ENCODE measurements at regions not wholly inside any gene's neighbourhood (a gene's known extent, or its start where the extent isn't known, plus 50 kb on each side); places are given as distances from the start of the nearest gene placed in this dataset.

GRCh38 chr5:167771571-167771970 is 519.9 kb upstream of the WWC1 start:
- H3K4me3 ChIP-seq, result no peak overlapping the region
- no peak overlapping the region for H3K27ac ChIP-seq
- TF ChIP-seq POLR2A (IDR thresholded peaks at IDR 0.05), result no peak
- no peak for TF ChIP-seq CTCF (IDR thresholded peaks at IDR 0.05)
- H3K9me3 ChIP-seq (replicated peaks in 1 of 3), result no peaks in the 10 kb centered on the region
- no peak for DNase-seq
- H3K27me3 ChIP-seq, result no peaks in the 10 kb centered on the region
- H3K36me3 ChIP-seq (replicated peaks in 1 of 2), result no peaks in the 10 kb centered on the region
- H3K4me1 ChIP-seq (replicated peaks in 1 of 2), result no peaks in the 10 kb centered on the region
- WGBS, 4 donors, result 83 to 89% (median 84%) methylated on average over 6 of the region's 6 CpGs
- intact Hi-C loops (cut with DNase I), result no loop called here

DNA sequence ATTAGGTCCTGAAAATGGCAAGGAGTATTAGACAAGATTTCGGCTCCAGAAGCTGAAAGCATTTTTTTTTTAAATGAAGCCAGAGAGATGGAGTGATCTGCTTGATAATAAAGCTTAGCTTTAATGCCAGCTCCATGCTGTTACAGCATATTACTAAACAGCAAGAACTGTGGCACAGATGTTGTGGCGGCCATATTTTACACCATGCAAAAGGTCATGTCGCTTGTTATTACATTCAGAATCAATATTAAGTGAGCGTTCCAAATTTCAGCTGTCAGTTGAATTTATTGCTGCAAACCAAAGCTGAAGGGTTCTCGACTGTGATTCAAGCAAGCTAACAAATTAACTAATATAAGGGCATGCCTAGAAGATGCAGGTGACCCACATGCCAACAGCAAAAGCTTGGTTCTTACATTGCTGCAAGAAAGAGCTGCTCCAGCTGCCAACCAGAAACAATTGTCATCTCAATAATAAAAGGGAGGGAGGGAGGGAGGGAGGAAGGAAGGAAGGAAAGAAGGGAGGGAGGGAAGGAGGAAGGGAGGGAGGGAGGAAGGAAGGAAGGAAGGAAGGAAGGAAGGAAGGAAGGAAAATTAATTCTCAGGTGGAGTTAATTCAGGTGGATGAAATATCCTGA is 517.7 kb upstream of the WWC1 start:
- DNase-seq, result no peak
- no peak overlapping the region for H3K27ac ChIP-seq
- TF ChIP-seq CTCF (IDR thresholded peaks at IDR 0.05) (no peak), POLR2A (IDR thresholded peaks at IDR 0.05) (no peak)
- no peak overlapping the region for H3K4me3 ChIP-seq
- no peaks in the 10 kb centered on the region for H3K9me3 ChIP-seq (replicated peaks in 1 of 3)
- no peaks in the 10 kb centered on the region for H3K36me3 ChIP-seq (replicated peaks in 1 of 2)
- intact Hi-C loops (cut with DNase I), result no loop called here
- H3K4me1 ChIP-seq (replicated peaks in 1 of 2), result no peaks in the 10 kb centered on the region
- no peaks in the 10 kb centered on the region for H3K27me3 ChIP-seq
- 75 to 83% (median 79%) methylated on average over 5 of the region's 5 CpGs for WGBS, 4 donors

DNA sequence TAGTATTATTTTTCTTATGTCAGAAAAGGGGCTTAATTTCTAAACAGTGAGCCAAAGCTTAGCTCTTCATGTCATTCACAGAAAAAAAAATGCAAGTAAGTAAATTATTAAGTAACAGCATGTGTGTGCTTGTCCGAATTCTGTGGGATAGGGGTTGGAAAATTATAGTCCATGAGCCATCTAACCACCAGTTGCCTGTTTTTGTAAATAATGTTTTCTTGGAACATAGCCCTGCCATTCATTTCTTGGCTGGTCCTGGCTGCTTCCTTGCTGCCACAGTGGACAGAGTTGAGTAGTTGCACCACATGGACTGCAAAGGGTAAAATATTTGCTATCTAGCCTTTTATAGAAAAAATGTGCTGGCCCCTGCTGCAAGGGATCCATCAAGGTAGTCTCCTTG is 513.7 kb upstream of the WWC1 start:
- intact Hi-C loops (cut with DNase I), result no loop called here
- Histone ChIP-seq H3K36me3 (replicated peaks in 1 of 2) (no peaks in the 10 kb centered on the region), H3K4me1 (replicated peaks in 1 of 2) (no peaks in the 10 kb centered on the region), H3K27me3 (no peaks in the 10 kb centered on the region), H3K4me3 (no peak overlapping the region), H3K9me3 (replicated peaks in 1 of 3) (no peaks in the 10 kb centered on the region), H3K27ac (no peak overlapping the region)
- DNase-seq, result no peak
- 41 to 57% (median 50%) methylated on average over 1 of the region's 1 CpG for WGBS, 4 donors
- no peak for TF ChIP-seq POLR2A (IDR thresholded peaks at IDR 0.05)
- no peak for TF ChIP-seq CTCF (IDR thresholded peaks at IDR 0.05)

DNA sequence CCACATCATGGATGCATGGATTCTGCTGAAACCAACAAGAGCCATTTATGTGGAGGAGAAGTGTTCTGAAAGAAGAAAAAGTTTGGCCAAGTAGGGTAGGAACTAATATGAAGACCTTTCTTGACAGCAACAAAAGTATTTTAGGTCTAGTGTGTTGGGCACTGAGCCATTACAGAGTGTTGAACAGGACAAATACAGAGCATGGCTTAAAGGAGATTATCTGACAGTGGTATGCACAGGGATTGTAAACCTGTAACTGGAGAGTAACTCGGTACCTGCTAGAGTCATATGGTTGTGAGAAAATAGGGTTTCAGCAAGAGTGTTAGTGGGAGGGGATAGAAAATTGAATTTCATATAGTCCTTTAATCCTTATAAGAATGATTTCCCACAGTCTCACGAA is 513.2 kb upstream of the WWC1 start:
- WGBS, 4 donors, result 69 to 81% (median 75%) methylated on average over 2 of the region's 2 CpGs
- Histone ChIP-seq H3K27me3 (no peaks in the 10 kb centered on the region), H3K4me1 (replicated peaks in 1 of 2) (no peaks in the 10 kb centered on the region), H3K9me3 (replicated peaks in 1 of 3) (no peaks in the 10 kb centered on the region), H3K36me3 (replicated peaks in 1 of 2) (no peaks in the 10 kb centered on the region), H3K27ac (no peak overlapping the region), H3K4me3 (no peak overlapping the region)
- intact Hi-C loops (cut with DNase I), result no loop called here
- no peak for DNase-seq
- TF ChIP-seq POLR2A (IDR thresholded peaks at IDR 0.05) (no peak), CTCF (IDR thresholded peaks at IDR 0.05) (no peak)
